RWPE1 (cell line): ENCODE measurements at regions not wholly inside any gene's neighbourhood (a gene's known extent, or its start where the extent isn't known, plus 50 kb on each side); places are given as distances from the start of the nearest gene placed in this dataset.

Source experiments
- CTCF ChIA-PET: fragments of 350-600 bp; sonication (Branson Sonifier 250); formaldehyde crosslinking; extraction: SDS; loops from one replicate; lab custom pipeline; 2021; lab: Yijun Ruan, JAX
- POLR2A ChIA-PET: fragments of 400-600 bp; formaldehyde crosslinking; extraction: SDS; loops from one replicate; lab custom pipeline; 2020; ENCODE audit warnings: antibody characterized with exemption; ENCODE audit not compliant: low non-redundant PET; lab: Yijun Ruan, JAX
- DNase-seq: peaks from one replicate; pipeline ENCODE4 v3.0.0; 2012; ENCODE audit warnings: low spot score
- H3K27ac ChIP-seq: fragments of 450-650 bp; 2 replicates; pipeline ENCODE4 v1.5.1; 2017
- TF ChIP-seq, protein P1 (sequence below): fragments of 450-650 bp; conservative IDR thresholded peaks from 2 replicates; pipeline ENCODE4 v1.5.1; 2017; ENCODE audit warnings: low read depth, mild to moderate bottlenecking

DNA sequence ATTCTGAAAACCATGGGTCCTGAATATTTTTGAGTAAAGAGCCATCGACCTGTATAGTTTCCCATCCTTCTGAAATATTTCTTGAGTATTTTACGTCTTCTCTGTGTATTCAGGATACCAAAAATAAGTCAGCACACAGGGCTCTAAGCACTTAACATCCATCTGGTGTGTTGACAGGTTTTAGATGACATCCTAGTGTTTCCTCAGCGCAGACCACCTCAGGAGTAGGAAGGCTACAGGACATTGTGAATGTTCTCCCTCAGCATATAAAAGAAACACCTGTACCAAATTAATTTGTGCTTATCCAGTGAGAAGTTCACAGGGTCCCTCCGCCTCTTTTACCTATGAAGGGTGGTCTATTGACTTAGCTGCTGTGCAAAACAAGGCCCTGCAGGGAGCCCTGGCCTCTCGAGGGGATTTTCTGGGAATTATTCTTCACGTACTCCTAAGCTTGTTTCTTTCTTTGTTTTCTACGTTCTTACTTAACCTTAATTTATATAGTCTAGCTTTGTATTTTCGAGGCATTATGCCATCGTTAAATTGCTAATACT lies 241.8 kb downstream of the FBXO8 start:
- no peak for DNase-seq
- no peak overlapping the region for H3K27ac ChIP-seq
- TF ChIP-seq, protein P1, sequence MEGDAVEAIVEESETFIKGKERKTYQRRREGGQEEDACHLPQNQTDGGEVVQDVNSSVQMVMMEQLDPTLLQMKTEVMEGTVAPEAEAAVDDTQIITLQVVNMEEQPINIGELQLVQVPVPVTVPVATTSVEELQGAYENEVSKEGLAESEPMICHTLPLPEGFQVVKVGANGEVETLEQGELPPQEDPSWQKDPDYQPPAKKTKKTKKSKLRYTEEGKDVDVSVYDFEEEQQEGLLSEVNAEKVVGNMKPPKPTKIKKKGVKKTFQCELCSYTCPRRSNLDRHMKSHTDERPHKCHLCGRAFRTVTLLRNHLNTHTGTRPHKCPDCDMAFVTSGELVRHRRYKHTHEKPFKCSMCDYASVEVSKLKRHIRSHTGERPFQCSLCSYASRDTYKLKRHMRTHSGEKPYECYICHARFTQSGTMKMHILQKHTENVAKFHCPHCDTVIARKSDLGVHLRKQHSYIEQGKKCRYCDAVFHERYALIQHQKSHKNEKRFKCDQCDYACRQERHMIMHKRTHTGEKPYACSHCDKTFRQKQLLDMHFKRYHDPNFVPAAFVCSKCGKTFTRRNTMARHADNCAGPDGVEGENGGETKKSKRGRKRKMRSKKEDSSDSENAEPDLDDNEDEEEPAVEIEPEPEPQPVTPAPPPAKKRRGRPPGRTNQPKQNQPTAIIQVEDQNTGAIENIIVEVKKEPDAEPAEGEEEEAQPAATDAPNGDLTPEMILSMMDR: no peak
- ChIA-PET CTCF (no interaction called here), POLR2A (no interaction called here)

DNA sequence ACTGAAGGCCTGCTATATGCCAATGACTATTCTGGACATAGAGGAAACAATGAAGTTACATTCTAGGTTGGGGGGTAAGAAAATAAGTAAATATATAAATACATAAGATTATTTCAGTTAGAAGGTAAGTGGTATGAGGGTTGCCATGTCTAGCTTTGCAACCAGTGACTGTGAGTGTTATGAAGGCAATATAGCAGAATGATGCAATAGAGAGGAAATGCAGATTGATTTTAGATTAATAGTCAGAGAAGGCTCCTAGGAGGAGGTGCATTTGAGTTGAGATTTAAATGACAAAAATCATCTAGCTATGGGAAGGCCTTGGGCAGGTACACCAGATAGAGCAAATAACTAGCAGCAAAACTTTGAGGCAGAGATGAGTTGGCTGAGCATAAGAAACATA lies 243.2 kb downstream of the FBXO8 start:
- CTCF ChIA-PET: no interaction called here
- POLR2A ChIA-PET: no interaction called here
- TF ChIP-seq, protein P1: no peak
- DNase-seq: no peak
- H3K27ac ChIP-seq: no peak overlapping the region

DNA sequence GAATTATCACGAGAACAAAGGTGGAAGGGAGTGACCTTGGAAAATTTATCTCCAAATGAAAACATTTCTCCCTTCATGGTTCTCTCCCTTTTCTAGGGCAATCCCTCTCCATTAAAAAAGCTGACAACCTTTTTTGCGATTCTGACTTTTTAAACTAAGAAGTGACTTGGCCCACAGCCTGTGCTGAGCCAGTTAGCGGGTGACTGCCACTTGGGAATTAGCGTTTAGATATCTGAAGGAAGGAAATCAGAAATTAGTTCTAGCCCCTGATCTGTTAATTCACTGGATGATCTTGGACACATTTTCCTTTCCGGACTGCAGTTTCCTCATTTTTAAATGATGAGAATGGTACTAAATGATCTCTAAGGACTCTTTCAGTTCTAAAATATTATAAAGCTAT lies 245.0 kb downstream of the FBXO8 start:
- no peak overlapping the region for H3K27ac ChIP-seq
- POLR2A ChIA-PET: no interaction called here
- no peak for DNase-seq
- CTCF ChIA-PET: no interaction called here
- TF ChIP-seq, protein P1: no peak

DNA sequence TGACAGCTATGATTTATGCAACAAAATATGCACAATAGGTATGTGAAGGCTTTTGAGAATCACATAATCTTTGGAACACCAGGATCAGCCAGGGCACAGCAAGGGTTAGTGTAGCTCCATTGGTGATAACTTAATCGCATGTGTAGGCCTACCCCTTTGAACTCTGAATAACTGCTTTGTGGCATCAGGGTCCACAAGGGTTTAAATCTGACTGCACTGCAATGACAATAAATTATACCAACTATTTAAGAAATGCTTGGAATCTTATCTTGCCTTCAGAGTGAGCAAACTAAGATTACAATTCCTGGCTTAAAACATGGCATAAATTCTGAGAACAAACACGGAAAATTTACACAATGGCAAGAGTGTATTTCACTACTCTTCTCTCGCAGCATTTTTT lies 245.8 kb downstream of the FBXO8 start:
- DNase-seq: no peak
- CTCF ChIA-PET: no interaction called here
- POLR2A ChIA-PET: no interaction called here
- TF ChIP-seq, protein P1: no peak
- no peak overlapping the region for H3K27ac ChIP-seq

DNA sequence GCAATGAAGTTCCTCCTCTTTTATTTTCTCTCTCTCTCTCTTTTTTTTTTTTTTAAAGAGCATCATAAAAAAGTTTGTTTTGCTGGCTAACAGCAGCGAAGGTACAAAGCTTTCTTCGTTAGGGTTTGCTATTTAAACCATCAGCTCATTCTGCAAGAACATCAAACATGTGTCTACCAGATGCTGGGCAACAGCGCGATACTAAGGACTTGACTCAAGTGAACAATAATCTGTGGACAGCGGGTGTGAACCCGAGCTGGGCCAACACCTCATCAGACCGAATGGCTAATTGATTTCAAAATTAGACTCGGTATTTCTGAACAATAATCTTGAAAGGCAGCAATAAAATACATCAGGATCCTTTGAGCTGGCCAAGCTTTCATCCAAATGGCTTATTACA lies 246.4 kb downstream of the FBXO8 start:
- H3K27ac ChIP-seq: no peak overlapping the region
- DNase-seq: no peak
- CTCF ChIA-PET: interaction anchor here (0.9 kb wide), 1 partner anchor 76 kb away, joined by 4 read pairs; no protein-coding TSS in a partner anchor
- POLR2A ChIA-PET: no interaction called here
- TF ChIP-seq, protein P1: no peak

DNA sequence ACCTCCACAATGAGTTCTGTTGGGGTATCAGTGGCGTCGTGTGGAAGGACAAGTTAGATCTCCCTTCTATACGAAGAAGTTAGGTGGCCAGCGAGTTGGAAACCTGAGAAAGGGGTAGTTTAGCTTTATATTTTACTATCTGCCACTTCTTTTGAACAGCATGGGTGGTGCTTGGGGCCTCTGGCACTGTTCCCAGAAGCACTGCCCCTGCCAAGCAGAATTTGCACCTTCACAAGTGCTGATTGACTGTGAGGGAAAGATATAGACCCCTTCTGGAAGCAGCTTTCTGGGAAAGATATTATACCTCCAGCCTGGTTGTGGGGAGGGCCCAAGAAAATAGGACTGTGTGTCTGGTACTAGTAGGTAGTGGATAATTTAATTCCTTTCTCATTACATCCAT lies 246.9 kb downstream of the FBXO8 start:
- no peak for DNase-seq
- TF ChIP-seq, protein P1: no peak
- CTCF ChIA-PET: interaction anchor here (0.9 kb wide), 1 partner anchor 77 kb away, joined by 4 read pairs; no protein-coding TSS in a partner anchor
- no peak overlapping the region for H3K27ac ChIP-seq
- POLR2A ChIA-PET: no interaction called here
